Upper lobe of left lung (tissue), 6 donors: ENCODE measurements at regions not wholly inside any gene's neighbourhood (a gene's known extent, or its start where the extent isn't known, plus 50 kb on each side); places are given as distances from the start of the nearest gene placed in this dataset.
"Not testable (repeated sequence)": the region's sequence is repeated elsewhere in the genome, so short reads cannot be mapped to it uniquely, and the experiment has no call there.

Experiments used
- ATAC-seq, 2 donors: fragments of 200-7000 bp; cut with Tn5 transposase; one replicate each; pipeline ENCODE4 v1.9.1; 2022; ENCODE audit warnings: mild to moderate bottlenecking in 2 of 2, moderate library complexity in 2 of 2; ENCODE audit not compliant: low FRiP score in 2 of 2
- DNase-seq, 2 donors: peaks; one replicate each; pipeline ENCODE4 v3.0.0-alpha.2; 2019 to 2020
- H3K27ac ChIP-seq, 4 donors: fragments of 200-600 bp; sonication (generic); one replicate each; pipeline ENCODE4 v1.5.1; 2016 to 2019
- H3K27me3 ChIP-seq, 4 donors: fragments of 200-600 bp; sonication (generic); one replicate each; pipeline ENCODE4 v1.5.1; 2017 to 2019
- H3K36me3 ChIP-seq, 4 donors: fragments of 200-600 bp; sonication (generic); one replicate each; pipeline ENCODE4 v1.5.1; 2016 to 2019
- H3K4me1 ChIP-seq, 4 donors: fragments of 200-600 bp; sonication (generic); one replicate each; pipeline ENCODE4 v1.5.1; 2018 to 2019
- H3K4me3 ChIP-seq, 4 donors: fragments of 200-600 bp; sonication (generic); one replicate each; pipeline ENCODE4 v1.5.1; 2017 to 2019; ENCODE audit warnings: mild to moderate bottlenecking in 2 of 4, moderate library complexity in 1 of 4
- H3K9me3 ChIP-seq, 4 donors: fragments of 200-600 bp; sonication (generic); one replicate each; pipeline ENCODE4 v1.5.1; 2018 to 2019
- CTCF ChIP-seq, 6 experiments: fragments of 450-650 bp in 4 of 6; fragments of 200-600 bp in 2 of 6; sonication (generic) in 2 of 6; IDR thresholded peaks; one replicate each; pipeline ENCODE4 v1.5.1; 2016 to 2019; ENCODE audit warnings: antibody characterized with exemption in 6 of 6
- EP300 ChIP-seq, 4 donors: sonication (generic); formaldehyde crosslinking; IDR thresholded peaks; one replicate each; pipeline ENCODE4 v1.5.1; 2017; ENCODE audit warnings: antibody characterized with exemption in 4 of 4, control low read depth in 2 of 4
- POLR2A ChIP-seq, 4 donors: fragments of 450-650 bp; IDR thresholded peaks; one replicate each; pipeline ENCODE4 v1.5.1; 2016 to 2017; ENCODE audit warnings: antibody characterized with exemption in 4 of 4, mild to moderate bottlenecking in 2 of 4
- POLR2AphosphoS5 ChIP-seq, 2 donors: sonication (generic); formaldehyde crosslinking; IDR thresholded peaks; one replicate each; pipeline ENCODE4 v1.5.1; 2017; ENCODE audit warnings: antibody characterized with exemption in 2 of 2
- WGBS, 2 donors: methylation state at CpG; one replicate each; pipeline ENCODE4 v1.1.5; 2017 to 2018; 5-methylcytosine and 5-hydroxymethylcytosine counted together
- donor health status: DM: no; HTN: no; CAD: no; lungs with moderate emphysema.
- donor health status: DM: no; HTN: yes; CAD: no; lungs with severe emphysema.

- H3K4me3 ChIP-seq: no peak overlapping the region
- H3K4me1 ChIP-seq: no peaks in the 10 kb centered on the region
- TF ChIP-seq POLR2AphosphoS5 (IDR thresholded peaks at IDR 0.05): no peak
- no peak for TF ChIP-seq EP300 (IDR thresholded peaks at IDR 0.05)
- TF ChIP-seq CTCF (IDR thresholded peaks at IDR 0.05): no peak
- TF ChIP-seq POLR2A (IDR thresholded peaks at IDR 0.05): no peak
- H3K9me3 ChIP-seq: no peaks in the 10 kb centered on the region
- no peak for DNase-seq
- H3K27me3 ChIP-seq: no peaks in the 10 kb centered on the region
- no peaks in the 10 kb centered on the region for H3K36me3 ChIP-seq
- H3K27ac ChIP-seq: no peak overlapping the region
- no peak for ATAC-seq
- 91 to 94% methylated on average over 2 of the region's 2 CpGs for WGBS, 2 donors
Observed at GRCh38 chr2:166647935-166648334, 153.9 kb upstream of the SCN7A start.

- Histone ChIP-seq H3K4me3 (no peak overlapping the region), H3K27me3 (no peaks in the 10 kb centered on the region), H3K9me3 (no peaks in the 10 kb centered on the region), H3K27ac (no peak overlapping the region), H3K36me3 (no peaks in the 10 kb centered on the region), H3K4me1 (no peaks in the 10 kb centered on the region)
- 88 to 93% methylated on average over 1 of the region's 1 CpG for WGBS, 2 donors
- ATAC-seq (no peak), DNase-seq (no peak)
- TF ChIP-seq CTCF (IDR thresholded peaks at IDR 0.05) (no peak), EP300 (IDR thresholded peaks at IDR 0.05) (no peak), POLR2AphosphoS5 (IDR thresholded peaks at IDR 0.05) (no peak)
Observed at GRCh38 chr2:166643980-166644379, 149.9 kb upstream of the SCN7A start.

GRCh38 chr2:166641516-166641915 is 147.5 kb upstream of the SCN7A start:
- H3K27ac ChIP-seq, H3K4me3 ChIP-seq, H3K4me1 ChIP-seq, ATAC-seq, H3K27me3 ChIP-seq, DNase-seq, H3K9me3 ChIP-seq, H3K36me3 ChIP-seq: not testable (repeated sequence)
- WGBS, 2 donors: 83 to 93% methylated on average over 3 of the region's 3 CpGs

GRCh38 chr2:166637051-166637450 is 143.0 kb upstream of the SCN7A start:
- Histone ChIP-seq H3K27ac (no peak overlapping the region), H3K36me3 (no peaks in the 10 kb centered on the region), H3K4me3 (no peak overlapping the region), H3K4me1 (no peaks in the 10 kb centered on the region), H3K9me3 (no peaks in the 10 kb centered on the region), H3K27me3 (no peaks in the 10 kb centered on the region)
- ATAC-seq: no peak
- TF ChIP-seq CTCF (IDR thresholded peaks at IDR 0.05) (no peak), POLR2A (IDR thresholded peaks at IDR 0.05) (no peak), POLR2AphosphoS5 (IDR thresholded peaks at IDR 0.05) (no peak), EP300 (IDR thresholded peaks at IDR 0.05) (no peak)
- WGBS, 2 donors: 61 to 64% methylated on average over 1 of the region's 1 CpG
- no peak for DNase-seq

- Histone ChIP-seq H3K27me3 (no peaks in the 10 kb centered on the region), H3K9me3 (no peaks in the 10 kb centered on the region), H3K4me1 (no peaks in the 10 kb centered on the region), H3K36me3 (no peaks in the 10 kb centered on the region), H3K4me3 (no peak overlapping the region), H3K27ac (no peak overlapping the region)
- TF ChIP-seq EP300 (IDR thresholded peaks at IDR 0.05) (no peak), POLR2A (IDR thresholded peaks at IDR 0.05) (no peak), CTCF (IDR thresholded peaks at IDR 0.05) (no peak), POLR2AphosphoS5 (IDR thresholded peaks at IDR 0.05) (no peak)
- DNase-seq (no peak), ATAC-seq (no peak)
- WGBS, 2 donors: 83 to 89% methylated on average over 4 of the region's 4 CpGs
Observed at GRCh38 chr2:166634706-166635105, 140.7 kb upstream of the SCN7A start.
